ENCODE measurements at regions not wholly inside any gene's neighbourhood (a gene's known extent, or its start where the extent isn't known, plus 50 kb on each side); places are given as distances from the start of the nearest gene placed in this dataset.

DNA sequence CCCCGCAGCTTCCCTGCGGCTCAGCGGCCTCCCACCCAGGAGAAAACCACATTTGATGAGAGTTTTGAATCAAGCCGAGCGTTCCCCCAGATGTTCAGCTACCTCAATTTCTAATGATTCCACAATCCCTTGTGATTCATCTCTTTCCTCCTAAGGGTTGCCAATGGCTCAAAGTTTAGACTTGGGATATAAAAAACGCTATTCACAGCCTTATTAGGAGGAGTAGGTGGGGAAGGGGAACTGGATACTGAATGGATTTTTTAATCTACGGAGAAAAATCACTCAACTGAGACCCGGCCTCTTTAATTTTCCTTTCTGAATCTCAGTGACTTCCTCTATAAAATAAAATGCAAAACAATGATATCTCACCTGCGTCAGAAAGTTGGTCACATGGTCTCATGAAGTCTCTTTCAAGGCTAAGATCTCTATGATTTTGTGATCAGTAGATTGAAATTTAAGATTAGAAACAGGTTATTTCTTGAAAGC is 192.6 kb upstream of the TCF4 start:
- Histone ChIP-seq H3K27me3 (ENCODE audit: insufficient read depth in 3 of 3, low read length in 2 of 3) (no peaks in the 10 kb centered on the region), H3K4me1 (peaks cover 9% of the 10 kb centered on the region), H3K4me3 (peak overlapping the region; percentile 82), H3K27ac (peak overlapping the region; percentile 82), H3K9me3 (no peaks in the 10 kb centered on the region), H3K36me3 (ENCODE audit: insufficient read depth in 1 of 2, low read depth in 1 of 2) (no peaks in the 10 kb centered on the region)
- ATAC-seq (peak in 2 of 4 donors; percentile 23 to 51), DNase-seq (no peak)
- TF ChIP-seq, protein P1, sequence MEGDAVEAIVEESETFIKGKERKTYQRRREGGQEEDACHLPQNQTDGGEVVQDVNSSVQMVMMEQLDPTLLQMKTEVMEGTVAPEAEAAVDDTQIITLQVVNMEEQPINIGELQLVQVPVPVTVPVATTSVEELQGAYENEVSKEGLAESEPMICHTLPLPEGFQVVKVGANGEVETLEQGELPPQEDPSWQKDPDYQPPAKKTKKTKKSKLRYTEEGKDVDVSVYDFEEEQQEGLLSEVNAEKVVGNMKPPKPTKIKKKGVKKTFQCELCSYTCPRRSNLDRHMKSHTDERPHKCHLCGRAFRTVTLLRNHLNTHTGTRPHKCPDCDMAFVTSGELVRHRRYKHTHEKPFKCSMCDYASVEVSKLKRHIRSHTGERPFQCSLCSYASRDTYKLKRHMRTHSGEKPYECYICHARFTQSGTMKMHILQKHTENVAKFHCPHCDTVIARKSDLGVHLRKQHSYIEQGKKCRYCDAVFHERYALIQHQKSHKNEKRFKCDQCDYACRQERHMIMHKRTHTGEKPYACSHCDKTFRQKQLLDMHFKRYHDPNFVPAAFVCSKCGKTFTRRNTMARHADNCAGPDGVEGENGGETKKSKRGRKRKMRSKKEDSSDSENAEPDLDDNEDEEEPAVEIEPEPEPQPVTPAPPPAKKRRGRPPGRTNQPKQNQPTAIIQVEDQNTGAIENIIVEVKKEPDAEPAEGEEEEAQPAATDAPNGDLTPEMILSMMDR (IDR thresholded peaks at IDR 0.05), result no peak
- 22 to 31% (median 27%) methylated on average over 9 of the region's 9 CpGs for WGBS, 3 donors
- intact Hi-C loops (cut with DNase I), result loop anchor here (1.0 to 10.0 kb wide), 9 partner anchors 188 to 794 kb away; no protein-coding TSS in a partner anchor

DNA sequence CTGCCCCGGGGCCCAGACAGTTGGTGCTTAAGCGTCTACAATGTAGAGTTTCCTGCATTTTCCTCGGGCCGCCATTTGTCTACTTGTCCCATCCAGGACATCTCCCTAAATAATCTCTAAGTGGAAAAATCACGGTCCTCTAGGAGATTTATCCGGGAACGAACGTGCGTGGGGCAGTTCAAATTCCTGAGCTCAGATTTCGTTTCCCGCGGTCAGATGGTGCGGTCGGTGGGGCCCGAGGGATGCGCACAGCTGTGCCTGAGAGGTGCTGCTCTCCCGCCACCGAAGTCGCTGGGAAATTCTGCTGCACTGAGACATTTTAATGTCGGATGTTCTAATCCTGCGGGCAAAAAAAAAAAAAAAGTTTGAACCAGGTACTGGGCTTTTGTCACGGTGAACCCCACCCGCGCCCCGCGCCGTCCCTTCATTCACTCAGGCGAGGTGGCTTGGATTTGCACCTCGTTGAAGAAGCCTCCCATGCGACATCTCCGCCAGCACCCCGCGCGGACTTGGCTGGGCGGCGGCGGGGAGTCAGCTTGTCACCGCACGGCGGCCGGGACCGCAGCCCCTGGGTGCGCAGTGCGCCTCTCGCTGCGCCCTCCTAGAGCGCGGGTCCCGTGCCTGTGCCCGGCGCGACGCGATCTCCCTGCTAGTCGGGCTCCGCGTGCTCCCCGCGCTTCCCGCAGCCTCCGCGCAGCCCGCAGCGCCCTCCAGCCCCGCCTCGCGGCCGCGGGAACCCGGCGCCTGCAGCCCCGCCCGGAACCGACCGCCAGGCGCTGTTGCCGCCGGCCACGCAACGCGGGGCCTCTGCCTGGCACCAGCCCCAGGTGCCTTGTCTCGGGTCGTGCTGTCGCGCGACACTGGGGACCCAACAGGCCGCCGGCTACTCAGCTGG is 191.9 kb upstream of the TCF4 start:
- DNase-seq (peak; percentile 45 to 72), ATAC-seq (peak; percentile 71 to 81 (median 80))
- TF ChIP-seq, protein P1 (IDR thresholded peaks at IDR 0.05), result peak; percentile 44
- peaks cover 9% of the 10 kb centered on the region for H3K4me1 ChIP-seq
- intact Hi-C loops (cut with DNase I), result loop anchor here (2.0 to 10.0 kb wide), 9 partner anchors 188 to 795 kb away; no protein-coding TSS in a partner anchor
- H3K9me3 ChIP-seq, result no peaks in the 10 kb centered on the region
- peak overlapping the region; percentile 82 for H3K27ac ChIP-seq
- H3K27me3 ChIP-seq (ENCODE audit: insufficient read depth in 3 of 3, low read length in 2 of 3), result no peaks in the 10 kb centered on the region
- H3K36me3 ChIP-seq (ENCODE audit: insufficient read depth in 1 of 2, low read depth in 1 of 2), result no peaks in the 10 kb centered on the region
- H3K4me3 ChIP-seq, result peak overlapping the region; percentile 82
- WGBS, 3 donors, result 1 to 2% (median 1%) methylated on average over 72 to 88 of the region's 88 CpGs

DNA sequence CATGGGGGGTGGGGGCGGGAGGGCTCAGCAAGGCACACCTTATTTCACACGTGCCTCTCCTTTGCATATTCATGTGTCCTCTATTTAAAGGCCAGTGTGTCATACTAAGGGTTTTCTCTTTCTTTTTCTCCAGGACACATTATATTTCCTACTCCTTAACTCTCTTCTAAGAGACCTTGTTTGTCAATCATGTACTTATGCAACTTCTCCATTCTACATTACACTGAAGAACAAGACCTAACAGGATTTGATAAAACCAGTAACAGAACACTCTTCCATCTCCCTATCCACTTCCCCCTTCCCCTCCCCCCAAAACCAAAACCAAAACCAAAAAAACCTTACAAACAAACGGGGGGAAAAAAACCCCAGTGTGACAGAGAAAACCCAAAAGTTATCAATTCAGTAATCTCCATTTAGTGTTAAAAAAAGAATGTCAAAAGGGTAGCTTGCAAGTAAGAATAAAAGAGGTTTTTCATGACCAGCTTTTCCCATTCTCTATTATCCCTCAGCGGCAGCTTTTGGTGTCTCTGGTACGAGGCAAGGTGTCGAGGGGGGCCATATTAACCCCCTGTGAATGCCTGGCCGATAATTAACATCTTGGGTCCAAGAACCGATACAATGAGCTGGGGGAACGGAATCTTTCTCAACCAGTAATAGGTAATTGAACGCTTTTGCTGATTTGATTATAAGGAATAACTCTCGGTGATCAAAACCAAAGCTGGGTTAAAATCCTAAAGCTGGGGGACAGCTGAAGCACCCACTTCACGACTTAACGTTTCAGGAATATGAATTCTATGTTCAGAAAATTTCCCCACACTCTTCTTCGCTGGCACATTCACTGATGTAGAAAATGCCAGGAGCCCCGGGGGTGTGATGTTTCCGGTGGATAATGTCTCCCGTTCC is 191.0 kb upstream of the TCF4 start:
- DNase-seq, result peak; percentile 36 to 54
- WGBS, 3 donors, result 8 to 20% (median 10%) methylated on average over 17 of the region's 17 CpGs
- peak overlapping the region; percentile 82 for H3K4me3 ChIP-seq
- H3K27me3 ChIP-seq (ENCODE audit: insufficient read depth in 3 of 3, low read length in 2 of 3), result no peaks in the 10 kb centered on the region
- no peaks in the 10 kb centered on the region for H3K9me3 ChIP-seq
- TF ChIP-seq, protein P1 (IDR thresholded peaks at IDR 0.05), result no peak
- peak overlapping the region; percentile 82 for H3K27ac ChIP-seq
- intact Hi-C loops (cut with DNase I), result loop anchor here in 1 of 2 donors (2.0 kb wide), 1 partner anchor 192 kb away; no protein-coding TSS in a partner anchor
- H3K36me3 ChIP-seq (ENCODE audit: insufficient read depth in 1 of 2, low read depth in 1 of 2), result no peaks in the 10 kb centered on the region
- peaks cover 9% of the 10 kb centered on the region for H3K4me1 ChIP-seq
- ATAC-seq, result peak; percentile 23 to 62 (median 41)

DNA sequence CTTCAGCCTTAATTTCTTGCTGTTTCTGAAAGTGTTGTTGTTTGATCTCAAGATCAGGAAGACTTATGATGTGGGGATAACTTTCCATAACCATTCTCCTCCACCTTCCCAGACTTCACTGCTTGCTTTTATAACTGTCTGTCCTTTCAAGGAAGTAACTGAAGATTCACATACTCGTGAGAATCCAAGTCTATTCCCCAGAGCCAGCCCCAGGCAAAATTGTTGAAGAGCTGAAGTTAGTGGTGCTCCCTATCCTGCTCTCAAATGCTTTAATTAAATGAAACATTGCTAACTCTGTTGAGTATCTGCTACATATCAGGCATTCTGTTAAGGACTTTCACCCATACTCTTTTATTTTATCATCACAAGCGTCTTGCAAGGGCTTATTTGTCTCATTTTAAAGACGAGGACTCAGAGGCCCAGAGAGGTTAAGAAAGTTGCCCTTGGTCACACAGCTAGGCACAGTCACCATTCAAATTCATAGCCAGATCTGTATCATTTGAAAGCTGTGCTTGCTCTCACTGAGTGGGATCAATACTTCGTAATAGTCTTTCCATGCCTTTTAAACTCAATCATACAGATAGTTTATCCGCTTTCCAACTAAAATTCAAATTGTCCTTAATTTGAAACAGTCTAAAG is 189.8 kb upstream of the TCF4 start:
- H3K9me3 ChIP-seq, result no peaks in the 10 kb centered on the region
- DNase-seq (no peak), ATAC-seq (no peak)
- peaks cover 9% of the 10 kb centered on the region for H3K4me1 ChIP-seq
- no peak overlapping the region for H3K4me3 ChIP-seq
- intact Hi-C loops (cut with DNase I), result loop anchor here in 1 of 2 donors (2.0 kb wide), 1 partner anchor 191 kb away; no protein-coding TSS in a partner anchor
- TF ChIP-seq, protein P1 (IDR thresholded peaks at IDR 0.05), result no peak
- H3K27me3 ChIP-seq (ENCODE audit: insufficient read depth in 3 of 3, low read length in 2 of 3), result no peaks in the 10 kb centered on the region
- 76 to 81% (median 80%) methylated on average over 5 of the region's 5 CpGs for WGBS, 3 donors
- H3K27ac ChIP-seq, result no peak overlapping the region
- no peaks in the 10 kb centered on the region for H3K36me3 ChIP-seq (ENCODE audit: insufficient read depth in 1 of 2, low read depth in 1 of 2)

Measured in psoas muscle (tissue), 7 donors.